Chondrocyte (in vitro differentiated cells): ENCODE measurements at regions not wholly inside any gene's neighbourhood (a gene's known extent, or its start where the extent isn't known, plus 50 kb on each side); places are given as distances from the start of the nearest gene placed in this dataset.

Experiments
- DNase-seq: peaks from one replicate; pipeline ENCODE4 v3.0.0; 2021; ENCODE audit warnings: mixed read lengths, low spot score
- H3K27ac Mint-ChIP-seq: one replicate; pipeline ENCODE4 v1.8.0; 2021; ENCODE audit warnings: mild to moderate bottlenecking, moderate library complexity, mixed read lengths; ENCODE audit not compliant: unreplicated experiment
- H3K27me3 Mint-ChIP-seq: 2 replicates; pipeline ENCODE4 v1.8.0; 2021; ENCODE audit warnings: low read depth, mixed read lengths
- H3K36me3 Mint-ChIP-seq: 2 replicates; pipeline ENCODE4 v1.8.0; 2021; ENCODE audit warnings: low read depth, mixed read lengths
- H3K4me1 Mint-ChIP-seq: 2 replicates; pipeline ENCODE4 v1.8.0; 2021; ENCODE audit warnings: low read depth, mild to moderate bottlenecking, mixed read lengths
- H3K4me3 Mint-ChIP-seq: one replicate; pipeline ENCODE4 v1.8.0; 2021; ENCODE audit warnings: mild to moderate bottlenecking, moderate library complexity, mixed read lengths; ENCODE audit not compliant: unreplicated experiment
- H3K9me3 Mint-ChIP-seq: 2 replicates; pipeline ENCODE4 v1.8.0; 2021; ENCODE audit warnings: low read depth, mixed read lengths
- CTCF ChIP-seq: fragments of 200-600 bp; sonication (generic); IDR thresholded peaks from 2 replicates; pipeline ENCODE4 v1.5.0; 2021; ENCODE audit warnings: antibody characterized with exemption, mild to moderate bottlenecking, moderate library complexity

GRCh38 chr2:67876176-67876575 is 186.6 kb downstream of the C1D start:
- Mint-ChIP-seq H3K4me1 (peaks cover 20% of the 10 kb centered on the region), H3K36me3 (no peaks in the 10 kb centered on the region), H3K4me3 (no peak overlapping the region), H3K27ac (no peak overlapping the region), H3K9me3 (no peaks in the 10 kb centered on the region), H3K27me3 (no peaks in the 10 kb centered on the region)
- no peak for TF ChIP-seq CTCF
- no peak for DNase-seq

GRCh38 chr2:67877301-67877700 is 185.5 kb downstream of the C1D start:
- Mint-ChIP-seq H3K36me3 (no peaks in the 10 kb centered on the region), H3K27ac (no peak overlapping the region), H3K4me1 (peaks cover 9% of the 10 kb centered on the region), H3K9me3 (no peaks in the 10 kb centered on the region), H3K4me3 (no peak overlapping the region), H3K27me3 (no peaks in the 10 kb centered on the region)
- no peak for DNase-seq
- TF ChIP-seq CTCF = no peak

GRCh38 chr2:67878743-67879142 is 184.1 kb downstream of the C1D start:
- Mint-ChIP-seq H3K27ac (no peak overlapping the region), H3K4me3 (no peak overlapping the region), H3K4me1 (peaks cover 5% of the 10 kb centered on the region)

GRCh38 chr2:67879586-67880290 is 183.1 kb downstream of the C1D start:
- H3K9me3 Mint-ChIP-seq = no peaks in the 10 kb centered on the region
- DNase-seq = no peak
- no peak for TF ChIP-seq CTCF
- no peak overlapping the region for H3K27ac Mint-ChIP-seq
- H3K36me3 Mint-ChIP-seq = no peaks in the 10 kb centered on the region
- no peak overlapping the region for H3K4me3 Mint-ChIP-seq
- H3K27me3 Mint-ChIP-seq = no peaks in the 10 kb centered on the region
- H3K4me1 Mint-ChIP-seq = peaks cover 5% of the 10 kb centered on the region

More at GRCh38 chr2:67878743-67879142, 184.1 kb downstream of the C1D start:
- no peak for DNase-seq
- H3K27me3 Mint-ChIP-seq = no peaks in the 10 kb centered on the region
- no peak for TF ChIP-seq CTCF
- no peaks in the 10 kb centered on the region for H3K36me3 Mint-ChIP-seq
- H3K9me3 Mint-ChIP-seq = no peaks in the 10 kb centered on the region

GRCh38 chr2:67880291-67880761 is 182.5 kb downstream of the C1D start:
- no peak for TF ChIP-seq CTCF
- Mint-ChIP-seq H3K9me3 (no peaks in the 10 kb centered on the region), H3K27ac (no peak overlapping the region), H3K27me3 (no peaks in the 10 kb centered on the region), H3K4me1 (peaks cover 5% of the 10 kb centered on the region), H3K4me3 (no peak overlapping the region), H3K36me3 (no peaks in the 10 kb centered on the region)
- no peak for DNase-seq
